HG03045 (cell line): ENCODE measurements at regions not wholly inside any gene's neighbourhood (a gene's known extent, or its start where the extent isn't known, plus 50 kb on each side); places are given as distances from the start of the nearest gene placed in this dataset.
"Not testable (repeated sequence)": the region's sequence is repeated elsewhere in the genome, so short reads cannot be mapped to it uniquely, and the experiment has no call there.

Experiments
- ATAC-seq: cut with Tn5 transposase; IDR thresholded peaks from one replicate; pipeline ENCODE4 v1.9.1; 2021; ENCODE audit warnings: mild to moderate bottlenecking, moderate library complexity; ENCODE audit not compliant: unreplicated experiment

GRCh38 chrX:124690495-124690894 lies 344.1 kb downstream of the SH2D1A start:
- ATAC-seq: no peak

- no peak for ATAC-seq
These were observed 353.5 kb downstream of the SH2D1A start for GRCh38 chrX:124699876-124700275.

- no peak for ATAC-seq
These were observed 371.2 kb downstream of the SH2D1A start for GRCh38 chrX:124717537-124717936.

GRCh38 chrX:124719060-124719459 lies 372.7 kb downstream of the SH2D1A start:
- no peak for ATAC-seq

- ATAC-seq: no peak
These were observed 374.2 kb downstream of the SH2D1A start for GRCh38 chrX:124720532-124720931.

GRCh38 chrX:124725502-124725901 lies 379.1 kb downstream of the SH2D1A start:
- no peak for ATAC-seq

- ATAC-seq: no peak
These were observed 379.9 kb downstream of the SH2D1A start for GRCh38 chrX:124726292-124726691.

GRCh38 chrX:124726881-124727280 lies 380.5 kb downstream of the SH2D1A start:
- no peak for ATAC-seq

GRCh38 chrX:124736553-124737270 lies 390.3 kb downstream of the SH2D1A start:
- no peak for ATAC-seq

- no peak for ATAC-seq
These were observed 391.4 kb downstream of the SH2D1A start for GRCh38 chrX:124737771-124738170.

GRCh38 chrX:124747295-124747694 lies 400.9 kb downstream of the SH2D1A start:
- ATAC-seq: no peak

- ATAC-seq: no peak
These were observed 418.0 kb downstream of the SH2D1A start for GRCh38 chrX:124764354-124764753.

GRCh38 chrX:124769166-124769565 lies 422.8 kb downstream of the SH2D1A start:
- no peak for ATAC-seq

- ATAC-seq: no peak
These were observed 424.9 kb downstream of the SH2D1A start for GRCh38 chrX:124771292-124771691.

GRCh38 chrX:124788253-124788652 lies 441.9 kb downstream of the SH2D1A start:
- not testable (repeated sequence) for ATAC-seq

GRCh38 chrX:124789874-124790273 lies 443.5 kb downstream of the SH2D1A start:
- ATAC-seq: not testable (repeated sequence)

- ATAC-seq: no peak
These were observed 445.2 kb downstream of the SH2D1A start for GRCh38 chrX:124791492-124792095.

- ATAC-seq: no peak
These were observed 450.6 kb downstream of the SH2D1A start for GRCh38 chrX:124796989-124797388.

- ATAC-seq: no peak
These were observed 458.6 kb downstream of the SH2D1A start for GRCh38 chrX:124804962-124805361.

GRCh38 chrX:124805486-124805885 lies 459.1 kb downstream of the SH2D1A start:
- ATAC-seq: no peak

GRCh38 chrX:124814106-124814505 lies 467.7 kb downstream of the SH2D1A start:
- no peak for ATAC-seq

- ATAC-seq: no peak
These were observed 471.7 kb downstream of the SH2D1A start for GRCh38 chrX:124818033-124818432.

- ATAC-seq: no peak
These were observed 472.4 kb downstream of the SH2D1A start for GRCh38 chrX:124818764-124819163.
